Neural crest cell (in vitro differentiated cells): ENCODE measurements at regions not wholly inside any gene's neighbourhood (a gene's known extent, or its start where the extent isn't known, plus 50 kb on each side); places are given as distances from the start of the nearest gene placed in this dataset.

ENCODE experiments used
- DNase-seq: peaks from one replicate; pipeline ENCODE4 v3.0.0; 2021; ENCODE audit warnings: low read depth, mixed read lengths, low spot score
- H3K27ac Mint-ChIP-seq: one replicate; pipeline ENCODE4 v1.8.0; 2021; ENCODE audit warnings: mild to moderate bottlenecking, mixed read lengths; ENCODE audit not compliant: unreplicated experiment
- H3K27me3 Mint-ChIP-seq: 2 replicates; pipeline ENCODE4 v1.8.0; 2021; ENCODE audit warnings: low read depth, mild to moderate bottlenecking, mixed read lengths
- H3K36me3 Mint-ChIP-seq: 2 replicates; pipeline ENCODE4 v1.8.0; 2021; ENCODE audit warnings: low read depth, mild to moderate bottlenecking, mixed read lengths
- H3K4me1 Mint-ChIP-seq: 2 replicates; pipeline ENCODE4 v1.8.0; 2021; ENCODE audit warnings: mixed read lengths
- H3K4me3 Mint-ChIP-seq: one replicate; pipeline ENCODE4 v1.8.0; 2021; ENCODE audit warnings: mild to moderate bottlenecking, mixed read lengths
- H3K9me3 Mint-ChIP-seq: 2 replicates; pipeline ENCODE4 v1.8.0; 2021; ENCODE audit warnings: mixed read lengths
- TF ChIP-seq, protein P1 (sequence below): fragments of 200-600 bp; sonication (generic); conservative IDR thresholded peaks from 2 replicates; pipeline ENCODE4 v1.5.0; 2021; ENCODE audit warnings: antibody characterized with exemption, mild to moderate bottlenecking

DNA sequence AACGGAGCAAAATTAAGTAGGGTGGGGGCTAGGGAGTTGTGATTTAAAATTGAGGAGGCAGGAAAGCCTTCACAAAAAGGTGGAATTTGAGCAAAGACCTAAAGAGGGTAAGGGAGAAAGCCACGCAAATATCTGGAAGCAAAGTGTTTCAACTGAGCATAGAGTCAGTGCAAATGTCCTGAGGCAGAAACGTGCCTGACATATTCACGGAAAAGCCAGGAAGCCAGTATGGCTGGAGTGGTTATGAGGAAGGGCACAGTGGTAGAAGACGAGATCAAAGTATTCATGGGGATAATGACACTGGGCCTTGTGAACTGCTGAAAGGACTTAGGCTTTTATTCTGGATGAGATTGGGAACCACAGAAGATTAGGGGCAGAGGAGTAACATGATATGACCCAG, 268.4 kb downstream of the MAN2A1 start:
- no peak for DNase-seq
- H3K36me3 Mint-ChIP-seq, result no peaks in the 10 kb centered on the region

DNA sequence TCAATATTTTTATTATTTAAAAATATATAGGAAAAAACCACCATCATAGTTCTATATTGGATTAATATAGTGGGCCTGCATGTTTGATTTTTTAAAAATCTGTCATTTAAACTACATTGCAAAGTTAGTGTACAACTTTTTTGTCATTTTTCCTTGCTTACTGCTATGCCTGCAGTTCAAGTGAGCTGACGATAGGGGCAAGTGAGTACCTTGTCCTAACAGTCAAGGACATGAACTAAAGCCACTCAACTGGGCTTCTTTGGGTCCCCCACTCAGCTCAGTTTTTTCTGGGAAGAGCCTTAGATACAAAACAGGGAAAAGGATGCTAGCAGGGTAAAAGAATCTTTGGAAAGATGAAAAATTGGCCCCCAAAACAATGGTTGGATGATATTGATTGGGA, 269.9 kb downstream of the MAN2A1 start:
- TF ChIP-seq, protein P1, sequence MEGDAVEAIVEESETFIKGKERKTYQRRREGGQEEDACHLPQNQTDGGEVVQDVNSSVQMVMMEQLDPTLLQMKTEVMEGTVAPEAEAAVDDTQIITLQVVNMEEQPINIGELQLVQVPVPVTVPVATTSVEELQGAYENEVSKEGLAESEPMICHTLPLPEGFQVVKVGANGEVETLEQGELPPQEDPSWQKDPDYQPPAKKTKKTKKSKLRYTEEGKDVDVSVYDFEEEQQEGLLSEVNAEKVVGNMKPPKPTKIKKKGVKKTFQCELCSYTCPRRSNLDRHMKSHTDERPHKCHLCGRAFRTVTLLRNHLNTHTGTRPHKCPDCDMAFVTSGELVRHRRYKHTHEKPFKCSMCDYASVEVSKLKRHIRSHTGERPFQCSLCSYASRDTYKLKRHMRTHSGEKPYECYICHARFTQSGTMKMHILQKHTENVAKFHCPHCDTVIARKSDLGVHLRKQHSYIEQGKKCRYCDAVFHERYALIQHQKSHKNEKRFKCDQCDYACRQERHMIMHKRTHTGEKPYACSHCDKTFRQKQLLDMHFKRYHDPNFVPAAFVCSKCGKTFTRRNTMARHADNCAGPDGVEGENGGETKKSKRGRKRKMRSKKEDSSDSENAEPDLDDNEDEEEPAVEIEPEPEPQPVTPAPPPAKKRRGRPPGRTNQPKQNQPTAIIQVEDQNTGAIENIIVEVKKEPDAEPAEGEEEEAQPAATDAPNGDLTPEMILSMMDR, result peak; percentile 34
- H3K27me3 Mint-ChIP-seq, result no peaks in the 10 kb centered on the region
- H3K9me3 Mint-ChIP-seq, result no peaks in the 10 kb centered on the region
- DNase-seq, result no peak
- H3K36me3 Mint-ChIP-seq, result no peaks in the 10 kb centered on the region
- H3K4me3 Mint-ChIP-seq, result no peak overlapping the region
- H3K27ac Mint-ChIP-seq, result no peak overlapping the region
- H3K4me1 Mint-ChIP-seq, result no peaks in the 10 kb centered on the region

More for the DNA sequence above, 268.4 kb downstream of the MAN2A1 start:
- H3K4me1 Mint-ChIP-seq, result peaks cover 5% of the 10 kb centered on the region
- no peaks in the 10 kb centered on the region for H3K9me3 Mint-ChIP-seq
- H3K4me3 Mint-ChIP-seq, result no peak overlapping the region
- H3K27ac Mint-ChIP-seq, result no peak overlapping the region
- no peaks in the 10 kb centered on the region for H3K27me3 Mint-ChIP-seq
- TF ChIP-seq, protein P1, result no peak

DNA sequence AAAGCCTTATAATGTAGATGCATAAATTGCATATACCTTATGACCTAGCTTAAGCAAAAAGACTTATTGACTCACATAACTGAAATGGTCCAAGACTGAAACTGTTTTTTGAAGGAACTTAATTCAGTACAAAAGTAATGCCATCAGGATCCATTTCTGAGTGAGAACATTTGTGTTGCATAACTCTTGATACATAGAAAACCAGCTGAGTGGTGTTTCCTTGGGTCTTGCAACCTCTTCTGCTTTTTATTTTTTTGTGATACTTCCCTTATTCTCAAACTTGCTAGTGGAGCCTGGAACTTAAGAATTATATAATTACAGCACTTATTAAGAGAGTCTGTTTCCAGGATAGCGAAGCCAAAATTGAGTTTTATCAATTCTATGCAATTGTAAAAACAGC, 272.0 kb downstream of the MAN2A1 start:
- Mint-ChIP-seq H3K4me1 (no peaks in the 10 kb centered on the region), H3K4me3 (no peak overlapping the region), H3K27ac (no peak overlapping the region), H3K9me3 (no peaks in the 10 kb centered on the region), H3K27me3 (no peaks in the 10 kb centered on the region), H3K36me3 (no peaks in the 10 kb centered on the region)
- DNase-seq, result no peak
- TF ChIP-seq, protein P1, result no peak

DNA sequence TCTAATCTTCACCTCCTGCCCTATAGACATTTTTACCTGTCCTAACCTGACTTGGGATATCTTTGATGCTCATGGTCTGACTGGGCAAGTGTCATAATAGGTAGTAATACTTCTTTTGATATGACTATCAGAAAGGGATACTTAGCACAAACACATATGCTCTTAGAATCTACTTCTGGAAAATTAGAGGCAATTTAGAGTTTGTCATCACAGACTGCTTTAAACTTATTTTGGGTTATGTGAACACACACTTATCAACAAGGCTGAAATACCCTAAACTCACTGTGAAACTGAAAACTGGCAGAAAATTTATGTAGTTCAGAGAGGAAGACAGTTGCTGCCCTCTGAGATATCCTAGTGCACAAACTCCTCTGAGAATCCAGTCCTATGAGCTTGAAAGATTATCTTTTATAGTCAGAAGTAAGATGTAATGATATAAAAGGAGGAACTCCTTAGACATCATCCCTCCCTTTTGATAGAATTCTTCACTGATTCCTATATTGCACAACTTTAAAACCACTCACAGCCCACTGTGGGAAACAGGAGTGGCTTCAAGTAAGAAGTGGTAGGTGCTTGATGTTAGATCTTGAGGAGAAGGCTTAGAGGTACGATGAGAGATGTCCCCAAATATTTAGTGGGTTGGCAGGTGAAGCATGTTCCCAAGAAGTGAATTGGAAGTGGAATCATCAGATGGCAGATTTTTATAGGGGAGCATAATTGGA, 273.3 kb downstream of the MAN2A1 start:
- no peak for DNase-seq
- Mint-ChIP-seq H3K4me3 (no peak overlapping the region), H3K27ac (no peak overlapping the region), H3K4me1 (no peaks in the 10 kb centered on the region), H3K36me3 (no peaks in the 10 kb centered on the region), H3K9me3 (no peaks in the 10 kb centered on the region), H3K27me3 (no peaks in the 10 kb centered on the region)
- TF ChIP-seq, protein P1, result no peak

DNA sequence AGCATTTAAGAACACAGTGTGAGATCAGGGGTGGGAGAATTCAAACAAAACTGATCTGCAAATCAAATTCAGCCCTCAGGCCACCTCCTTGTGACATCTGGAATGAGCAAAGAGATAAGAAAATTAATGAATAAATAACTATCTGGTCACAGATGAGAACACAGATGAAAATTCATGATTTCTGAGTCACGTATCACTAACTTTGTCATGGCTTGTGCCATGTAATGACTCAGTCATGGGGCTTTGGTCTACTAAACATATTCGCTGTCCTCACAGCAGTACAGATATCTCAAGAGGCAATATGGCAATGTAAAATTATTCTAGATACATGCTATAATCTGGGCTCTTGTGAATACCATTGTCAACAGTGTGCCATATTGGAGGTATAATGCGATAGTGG, 274.4 kb downstream of the MAN2A1 start:
- DNase-seq, result no peak
- Mint-ChIP-seq H3K36me3 (no peaks in the 10 kb centered on the region), H3K27me3 (no peaks in the 10 kb centered on the region), H3K9me3 (no peaks in the 10 kb centered on the region), H3K4me3 (no peak overlapping the region), H3K4me1 (no peaks in the 10 kb centered on the region), H3K27ac (no peak overlapping the region)
- TF ChIP-seq, protein P1, result no peak
